ENCODE measurements at regions not wholly inside any gene's neighbourhood (a gene's known extent, or its start where the extent isn't known, plus 50 kb on each side); places are given as distances from the start of the nearest gene placed in this dataset.

DNA sequence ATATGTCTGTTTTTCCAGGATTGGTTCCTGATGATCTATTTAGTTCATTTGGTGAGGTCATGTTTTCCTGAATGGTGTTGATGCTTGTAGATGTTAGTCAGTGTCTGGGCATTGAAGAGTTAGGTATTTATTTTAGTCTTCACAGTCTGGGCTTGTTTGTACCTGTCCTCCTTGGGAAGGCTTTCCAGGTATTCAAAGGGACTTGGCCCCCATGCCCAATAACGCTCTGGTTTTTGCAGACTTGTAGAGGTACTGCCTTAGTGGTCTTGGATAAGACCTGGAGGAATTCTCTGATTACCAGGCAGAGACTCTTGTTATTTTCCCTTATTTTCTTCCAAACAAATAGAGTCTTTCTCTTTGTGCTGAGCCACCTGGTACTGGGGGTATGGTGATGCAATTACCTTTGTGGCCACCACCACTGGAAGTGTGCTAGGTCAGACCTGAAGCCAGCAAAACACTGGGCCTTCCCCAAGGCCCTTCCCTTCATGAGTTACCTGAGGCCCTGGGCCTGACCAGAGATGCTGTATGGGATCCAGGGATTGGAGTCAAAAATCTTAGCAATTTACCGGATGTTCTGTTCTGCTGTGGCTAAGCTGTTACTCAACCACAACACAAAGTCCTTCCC lies 63.3 kb upstream of the RXFP1 start:
- TF ChIP-seq TAF1 (IDR thresholded peaks at IDR 0.05; ENCODE audit: control insufficient read depth, extremely low read depth, insufficient read depth, low read length, severe bottlenecking) (no peak), NFYB (IDR thresholded peaks at IDR 0.05; ENCODE audit: extremely low read depth, insufficient read length) (no peak), ZNF253 (CRISPR knock-in tag; conservative IDR thresholded peaks at IDR 0.05) (no peak), POLR2A (conservative IDR thresholded peaks at IDR 0.05) (no peak), RBM14 (IDR thresholded peaks at IDR 0.05; ENCODE audit: borderline replicate concordance, insufficient read depth, low read depth, low read length) (no peak), HNRNPLL (IDR thresholded peaks at IDR 0.05; ENCODE audit: low read depth, low read length, poor library complexity, severe bottlenecking) (no peak), FOXK1 (CRISPR knock-in tag; IDR thresholded peaks at IDR 0.05; ENCODE audit: borderline replicate concordance) (no peak), POLR2B (IDR thresholded peaks at IDR 0.05; ENCODE audit: low read depth, partially characterized antibody) (no peak), HDAC6 (IDR thresholded peaks at IDR 0.05; ENCODE audit: low read depth, low read length) (no peak), POLR2AphosphoS5 (IDR thresholded peaks at IDR 0.05; ENCODE audit: control insufficient read depth, insufficient read depth, low read depth, low read length) (no peak)
- TF ChIP-seq, protein P1, sequence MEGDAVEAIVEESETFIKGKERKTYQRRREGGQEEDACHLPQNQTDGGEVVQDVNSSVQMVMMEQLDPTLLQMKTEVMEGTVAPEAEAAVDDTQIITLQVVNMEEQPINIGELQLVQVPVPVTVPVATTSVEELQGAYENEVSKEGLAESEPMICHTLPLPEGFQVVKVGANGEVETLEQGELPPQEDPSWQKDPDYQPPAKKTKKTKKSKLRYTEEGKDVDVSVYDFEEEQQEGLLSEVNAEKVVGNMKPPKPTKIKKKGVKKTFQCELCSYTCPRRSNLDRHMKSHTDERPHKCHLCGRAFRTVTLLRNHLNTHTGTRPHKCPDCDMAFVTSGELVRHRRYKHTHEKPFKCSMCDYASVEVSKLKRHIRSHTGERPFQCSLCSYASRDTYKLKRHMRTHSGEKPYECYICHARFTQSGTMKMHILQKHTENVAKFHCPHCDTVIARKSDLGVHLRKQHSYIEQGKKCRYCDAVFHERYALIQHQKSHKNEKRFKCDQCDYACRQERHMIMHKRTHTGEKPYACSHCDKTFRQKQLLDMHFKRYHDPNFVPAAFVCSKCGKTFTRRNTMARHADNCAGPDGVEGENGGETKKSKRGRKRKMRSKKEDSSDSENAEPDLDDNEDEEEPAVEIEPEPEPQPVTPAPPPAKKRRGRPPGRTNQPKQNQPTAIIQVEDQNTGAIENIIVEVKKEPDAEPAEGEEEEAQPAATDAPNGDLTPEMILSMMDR (IDR thresholded peaks at IDR 0.05 in 2 of 3, conservative IDR thresholded peaks at IDR 0.05 in 1 of 3; ENCODE audit: insufficient read depth in 2 of 3, low read depth in 1 of 3, low read length in 3 of 3) = no peak
